DMS153 treated with DMSO at 0.1 percent for 48 hours (cell line): ENCODE measurements at regions not wholly inside any gene's neighbourhood (a gene's known extent, or its start where the extent isn't known, plus 50 kb on each side); places are given as distances from the start of the nearest gene placed in this dataset.

ENCODE experiments used
- DNase-seq: peaks from one replicate; lab custom pipeline; 2025; ENCODE audit not compliant: unreplicated experiment; lab: John Stamatoyannopoulos, UW

GRCh38 chr9:20048437-20048836 lies 259.6 kb upstream of the SLC24A2 start:
- DNase-seq: no peak

- no peak for DNase-seq
Measured at GRCh38 chr9:20044686-20045085, 255.8 kb upstream of the SLC24A2 start.

DNA sequence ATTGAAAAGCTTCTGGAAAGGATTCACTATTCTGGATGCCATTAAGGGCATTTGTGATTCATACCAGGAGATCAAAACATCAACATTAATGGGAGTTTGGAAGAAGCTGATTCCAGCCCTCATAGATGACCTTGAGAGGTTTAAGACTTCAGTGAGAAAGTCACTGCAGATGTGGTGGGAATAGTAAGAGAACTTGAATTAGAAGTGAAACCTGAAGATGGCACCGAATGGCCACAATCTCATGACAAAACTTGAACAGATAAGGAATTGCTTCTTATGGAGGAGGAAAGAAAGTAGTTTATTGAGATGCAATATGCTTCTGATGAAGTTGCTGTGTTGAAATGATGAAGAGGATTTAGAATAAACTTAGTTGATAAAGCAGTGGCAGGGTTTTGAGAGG lies 254.6 kb upstream of the SLC24A2 start:
- no peak for DNase-seq

GRCh38 chr9:20043035-20043434 lies 254.2 kb upstream of the SLC24A2 start:
- no peak for DNase-seq

GRCh38 chr9:20042128-20042711 lies 253.4 kb upstream of the SLC24A2 start:
- no peak for DNase-seq

DNA sequence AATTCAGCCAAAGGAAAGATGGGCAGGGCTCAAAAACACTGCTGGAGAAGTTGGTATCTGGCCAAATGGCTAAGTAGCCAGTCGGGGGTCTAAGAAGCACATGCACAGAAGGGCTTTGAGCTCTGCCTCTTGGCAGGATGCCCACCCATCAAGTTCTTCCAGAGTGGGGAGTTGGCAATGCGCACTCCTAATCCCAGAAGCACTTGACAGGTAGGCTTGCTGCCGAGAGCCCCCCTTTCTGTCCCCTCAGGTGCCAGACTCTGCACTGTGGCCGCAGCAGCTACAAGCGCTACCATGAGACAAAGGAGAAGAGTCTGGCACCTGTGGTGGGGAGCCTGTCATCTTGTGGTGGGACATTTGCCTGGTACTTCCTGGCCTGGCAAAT lies 252.9 kb upstream of the SLC24A2 start:
- no peak for DNase-seq

DNA sequence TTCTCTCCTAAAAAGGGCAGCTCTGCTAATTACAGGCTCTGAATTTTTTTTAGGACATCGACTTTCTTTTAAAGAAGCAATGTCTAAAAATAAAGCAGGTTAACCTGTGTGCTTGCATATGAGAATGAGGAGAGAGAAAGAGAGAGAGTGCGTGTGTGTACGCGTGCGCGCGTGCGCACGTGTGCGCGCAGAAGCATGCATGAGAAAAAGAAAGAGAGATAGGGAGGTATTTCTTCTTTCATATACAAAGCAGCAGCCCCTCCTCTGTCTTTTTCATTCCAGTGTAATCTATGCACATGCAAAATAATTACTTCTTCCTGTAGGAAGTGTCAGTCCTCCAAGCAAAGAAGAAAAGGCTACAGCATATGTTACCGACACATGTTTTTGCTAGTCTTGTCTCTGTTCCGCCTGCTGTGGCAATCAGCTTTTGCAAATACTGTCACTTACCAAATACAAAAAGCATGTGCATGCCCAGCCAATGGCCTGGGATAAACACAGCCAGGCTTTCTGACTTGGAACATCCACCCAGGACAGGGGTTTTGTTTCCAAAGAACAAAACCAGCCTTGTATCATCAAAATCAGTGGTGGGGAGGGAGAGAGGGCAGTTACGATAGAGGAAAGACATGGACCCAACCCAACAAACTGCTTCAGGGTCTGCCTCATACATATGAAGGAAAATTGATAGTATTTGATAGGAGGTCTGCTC lies 252.3 kb upstream of the SLC24A2 start:
- no peak for DNase-seq

- no peak for DNase-seq
Measured at GRCh38 chr9:20037699-20038098, 248.9 kb upstream of the SLC24A2 start.

DNA sequence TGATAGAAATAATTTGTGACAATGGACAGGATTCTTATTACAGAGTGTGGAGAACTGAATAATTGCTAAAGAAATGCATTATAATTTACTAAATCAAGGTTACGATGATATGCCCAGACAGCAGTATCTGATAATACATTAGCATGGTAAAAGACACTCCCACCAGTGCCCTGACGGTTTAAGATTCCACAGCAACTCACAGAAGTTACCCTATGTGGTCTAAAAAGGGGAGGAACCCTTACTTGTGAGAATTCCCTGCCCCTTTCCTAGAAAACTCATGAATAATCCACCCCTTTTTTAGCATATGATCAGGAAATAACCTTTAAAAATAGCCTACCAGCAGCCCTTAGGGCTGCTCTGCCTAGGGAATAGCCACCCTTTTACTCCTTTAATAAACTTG lies 244.7 kb upstream of the SLC24A2 start:
- DNase-seq: no peak

DNA sequence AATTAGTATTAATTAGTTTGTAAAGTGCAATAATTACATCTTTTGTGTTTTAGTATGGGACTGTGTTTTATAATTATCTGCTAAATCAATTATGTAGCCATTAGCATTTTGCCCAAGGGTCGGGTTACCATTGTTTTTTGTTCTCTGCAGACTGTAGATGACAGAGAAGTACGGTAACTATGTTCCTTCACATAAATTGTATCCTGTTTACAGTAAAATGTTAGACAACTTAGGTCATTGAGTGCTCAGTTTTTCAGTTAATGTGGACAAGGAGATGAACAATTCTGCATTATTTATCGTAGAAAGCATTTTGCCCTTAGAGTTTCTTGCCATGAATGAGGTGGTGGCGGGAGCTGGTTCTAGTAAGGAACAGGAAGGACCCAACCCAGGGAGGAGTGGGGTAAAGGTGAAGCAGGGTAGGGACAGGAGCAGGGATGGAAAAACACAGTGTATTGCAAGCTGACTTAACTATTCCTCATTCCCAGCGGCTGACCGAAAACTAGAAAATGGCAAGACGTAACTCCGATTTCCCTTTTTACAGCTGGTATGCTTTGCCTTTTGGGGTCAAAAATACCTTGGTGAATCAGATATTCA lies 243.7 kb upstream of the SLC24A2 start:
- DNase-seq: no peak

- no peak for DNase-seq
Measured at GRCh38 chr9:20031836-20032235, 243.0 kb upstream of the SLC24A2 start.

DNA sequence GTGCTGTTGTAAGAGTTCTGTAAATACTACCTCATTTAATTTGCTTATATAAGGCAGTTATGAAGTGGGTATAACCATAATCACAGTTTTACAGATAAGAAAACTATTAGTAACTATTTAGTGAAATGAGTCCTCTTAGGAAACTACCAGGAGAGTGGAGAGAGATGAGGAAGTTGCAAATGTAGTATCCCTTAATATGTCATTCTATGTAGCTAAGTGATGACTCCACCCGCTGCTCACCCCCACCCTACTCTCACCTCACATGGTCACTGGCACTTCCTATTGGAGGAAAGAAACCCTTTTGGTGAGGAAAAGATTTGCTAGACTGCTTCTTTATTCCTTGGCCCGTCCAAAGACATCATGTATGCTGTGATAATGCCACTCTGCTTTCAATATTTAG lies 241.8 kb upstream of the SLC24A2 start:
- DNase-seq: no peak

- DNase-seq: no peak
Measured at GRCh38 chr9:20030221-20030620, 241.4 kb upstream of the SLC24A2 start.

GRCh38 chr9:20028849-20029231 lies 240.0 kb upstream of the SLC24A2 start:
- no peak for DNase-seq

GRCh38 chr9:20028192-20028848 lies 239.5 kb upstream of the SLC24A2 start:
- no peak for DNase-seq

GRCh38 chr9:20023961-20024571 lies 235.2 kb upstream of the SLC24A2 start:
- DNase-seq: no peak

- DNase-seq: no peak
Measured at GRCh38 chr9:20023210-20023905, 234.5 kb upstream of the SLC24A2 start.

- DNase-seq: no peak
Measured at GRCh38 chr9:20022410-20022809, 233.6 kb upstream of the SLC24A2 start.

DNA sequence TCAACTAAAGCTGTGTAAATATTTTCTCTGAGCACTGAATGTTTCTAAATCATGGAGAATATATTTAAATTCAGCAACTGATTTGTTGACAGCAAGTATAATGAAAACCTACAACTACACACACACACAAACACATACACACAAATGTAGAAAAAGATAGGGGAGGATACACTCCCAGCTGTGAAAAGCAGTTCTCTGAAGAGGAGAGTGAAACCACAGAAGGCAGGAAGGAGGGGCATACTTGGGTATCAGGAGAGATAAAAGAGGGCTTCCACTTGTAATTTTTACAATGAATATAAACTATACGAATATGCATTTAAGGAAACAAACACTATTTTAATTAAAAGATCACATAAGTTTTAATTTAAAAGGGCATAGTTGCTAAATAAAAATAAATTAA lies 227.8 kb upstream of the SLC24A2 start:
- DNase-seq: no peak

GRCh38 chr9:20015427-20015931 lies 226.6 kb upstream of the SLC24A2 start:
- DNase-seq: peak; percentile 30

DNA sequence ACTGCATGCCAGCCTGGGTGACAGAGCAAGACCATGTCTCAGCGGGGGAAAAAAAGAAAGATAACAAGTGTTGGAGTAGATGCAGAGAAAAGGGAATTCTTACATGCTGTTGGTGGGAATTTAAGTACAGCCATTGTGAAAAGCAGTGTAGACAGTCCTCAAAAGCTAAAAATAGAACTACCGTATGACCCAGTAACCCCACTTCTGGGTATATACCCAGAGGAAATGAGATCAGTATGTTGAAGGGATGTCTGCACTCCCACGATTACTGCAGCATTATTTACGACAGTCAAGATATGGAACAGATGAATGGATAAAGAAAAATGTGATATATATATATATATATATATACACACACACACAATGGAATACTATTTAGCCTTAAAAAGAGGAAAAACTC lies 225.3 kb upstream of the SLC24A2 start:
- DNase-seq: no peak
